Activated CD4-positive, CD25-positive, alpha-beta regulatory T cell treated with anti-CD3 and anti-CD28 coated beads, Interleukin-2, amount 50 U/mL, for 24 hours (primary cell): ENCODE measurements at regions not wholly inside any gene's neighbourhood (a gene's known extent, or its start where the extent isn't known, plus 50 kb on each side); places are given as distances from the start of the nearest gene placed in this dataset.
"Not testable (repeated sequence)": the region's sequence is repeated elsewhere in the genome, so short reads cannot be mapped to it uniquely, and the experiment has no call there.

Experiments used
- ATAC-seq, 2 donors: fragments of 150-1000 bp; cut with Tn5 transposase; one replicate each; pipeline ENCODE4 v1.10.0; 2021; ENCODE audit warnings: mild to moderate bottlenecking in 1 of 2, moderate library complexity in 1 of 2

- ATAC-seq = not testable (repeated sequence)
Measured at GRCh38 chr2:131828633-131829455, 301.2 kb downstream of the CCDC74A start.

GRCh38 chr2:131829456-131830241 lies 302.0 kb downstream of the CCDC74A start:
- ATAC-seq = not testable (repeated sequence)

GRCh38 chr2:131830242-131830945 lies 302.7 kb downstream of the CCDC74A start:
- ATAC-seq = not testable (repeated sequence)

- ATAC-seq = not testable (repeated sequence)
Measured at GRCh38 chr2:131830946-131831310, 303.2 kb downstream of the CCDC74A start.

GRCh38 chr2:131831450-131832208 lies 303.9 kb downstream of the CCDC74A start:
- peak in 1 of 2 donors; percentile 39 for ATAC-seq

GRCh38 chr2:131832209-131832780 lies 304.6 kb downstream of the CCDC74A start:
- not testable (repeated sequence) for ATAC-seq

- not testable (repeated sequence) for ATAC-seq
Measured at GRCh38 chr2:131832917-131833316, 305.2 kb downstream of the CCDC74A start.

- not testable (repeated sequence) for ATAC-seq
Measured at GRCh38 chr2:131833367-131834202, 305.9 kb downstream of the CCDC74A start.

GRCh38 chr2:131834203-131835020 lies 306.7 kb downstream of the CCDC74A start:
- ATAC-seq = not testable (repeated sequence)

- ATAC-seq = not testable (repeated sequence)
Measured at GRCh38 chr2:131835022-131835421, 307.3 kb downstream of the CCDC74A start.

- no peak for ATAC-seq
Measured at GRCh38 chr2:131835621-131836091, 308.0 kb downstream of the CCDC74A start.

GRCh38 chr2:131836116-131836515 lies 308.4 kb downstream of the CCDC74A start:
- not testable (repeated sequence) for ATAC-seq

- not testable (repeated sequence) for ATAC-seq
Measured at GRCh38 chr2:131844044-131844443, 316.4 kb downstream of the CCDC74A start.

GRCh38 chr2:131856202-131856601 lies 305.6 kb downstream of the ANKRD30BL start:
- ATAC-seq = not testable (repeated sequence)

- not testable (repeated sequence) for ATAC-seq
Measured at GRCh38 chr2:131858197-131858596, 303.6 kb downstream of the ANKRD30BL start.
